Epithelial cell of prostate (primary cell): ENCODE measurements at regions not wholly inside any gene's neighbourhood (a gene's known extent, or its start where the extent isn't known, plus 50 kb on each side); places are given as distances from the start of the nearest gene placed in this dataset.

Experiments used
- DNase-seq: peaks from one replicate; pipeline ENCODE4 v3.0.0-alpha.2; 2011; ENCODE audit warnings: low read depth, low spot score
- H3K27ac ChIP-seq: fragments of 450-650 bp; 2 replicates; pipeline ENCODE4 v1.5.1; 2017; ENCODE audit warnings: mild to moderate bottlenecking

GRCh38 chr2:122643725-122644329 is 888.4 kb downstream of the TSN start:
- DNase-seq = peak; percentile 60
- peak overlapping the region; percentile 41 for H3K27ac ChIP-seq

GRCh38 chr2:122651236-122651635 is 895.8 kb downstream of the TSN start:
- DNase-seq = no peak
- no peak overlapping the region for H3K27ac ChIP-seq

GRCh38 chr2:122651780-122652179 is 896.3 kb downstream of the TSN start:
- DNase-seq = no peak
- H3K27ac ChIP-seq = no peak overlapping the region

GRCh38 chr2:122652670-122653069 is 897.2 kb downstream of the TSN start:
- H3K27ac ChIP-seq = no peak overlapping the region
- DNase-seq = no peak

GRCh38 chr2:122656403-122656802 is 901.0 kb downstream of the TSN start:
- H3K27ac ChIP-seq = no peak overlapping the region
- no peak for DNase-seq

- no peak for DNase-seq
- no peak overlapping the region for H3K27ac ChIP-seq
Measured at GRCh38 chr2:122660786-122661634, 905.6 kb downstream of the TSN start.

GRCh38 chr2:122663620-122664019 is 908.2 kb downstream of the TSN start:
- no peak overlapping the region for H3K27ac ChIP-seq
- no peak for DNase-seq

GRCh38 chr2:122669627-122670026 is 914.2 kb downstream of the TSN start:
- no peak overlapping the region for H3K27ac ChIP-seq
- DNase-seq = no peak

- DNase-seq = no peak
- H3K27ac ChIP-seq = no peak overlapping the region
Measured at GRCh38 chr2:122670897-122671296, 915.4 kb downstream of the TSN start.

GRCh38 chr2:122680662-122681061 is 925.2 kb downstream of the TSN start:
- no peak overlapping the region for H3K27ac ChIP-seq
- DNase-seq = no peak

- DNase-seq = no peak
- peak overlapping the region; percentile 31 for H3K27ac ChIP-seq
Measured at GRCh38 chr2:122681626-122682025, 926.2 kb downstream of the TSN start.

- DNase-seq = no peak
- peak overlapping the region; percentile 31 for H3K27ac ChIP-seq
Measured at GRCh38 chr2:122682356-122682755, 926.9 kb downstream of the TSN start.

- DNase-seq = no peak
- peak overlapping the region; percentile 31 for H3K27ac ChIP-seq
Measured at GRCh38 chr2:122683018-122683417, 927.6 kb downstream of the TSN start.

GRCh38 chr2:122692400-122693083 is 937.1 kb downstream of the TSN start:
- DNase-seq = no peak

GRCh38 chr2:122697415-122697814 is 942.0 kb downstream of the TSN start:
- H3K27ac ChIP-seq = no peak overlapping the region
- no peak for DNase-seq

More at GRCh38 chr2:122692400-122693083, 937.1 kb downstream of the TSN start:
- no peak overlapping the region for H3K27ac ChIP-seq

- no peak overlapping the region for H3K27ac ChIP-seq
- no peak for DNase-seq
Measured at GRCh38 chr2:122703676-122704075, 948.2 kb downstream of the TSN start.

- no peak overlapping the region for H3K27ac ChIP-seq
- no peak for DNase-seq
Measured at GRCh38 chr2:122704109-122704563, 948.7 kb downstream of the TSN start.

- DNase-seq = no peak
- H3K27ac ChIP-seq = no peak overlapping the region
Measured at GRCh38 chr2:122705746-122706145, 950.3 kb downstream of the TSN start.

GRCh38 chr2:122706757-122707223 is 951.3 kb downstream of the TSN start:
- no peak for DNase-seq
- H3K27ac ChIP-seq = no peak overlapping the region

- no peak overlapping the region for H3K27ac ChIP-seq
- DNase-seq = no peak
Measured at GRCh38 chr2:122707224-122707824, 951.9 kb downstream of the TSN start.

GRCh38 chr2:122710049-122710448 is 954.6 kb downstream of the TSN start:
- no peak overlapping the region for H3K27ac ChIP-seq
- no peak for DNase-seq
